ENCODE measurements at regions not wholly inside any gene's neighbourhood (a gene's known extent, or its start where the extent isn't known, plus 50 kb on each side); places are given as distances from the start of the nearest gene placed in this dataset.

DNA sequence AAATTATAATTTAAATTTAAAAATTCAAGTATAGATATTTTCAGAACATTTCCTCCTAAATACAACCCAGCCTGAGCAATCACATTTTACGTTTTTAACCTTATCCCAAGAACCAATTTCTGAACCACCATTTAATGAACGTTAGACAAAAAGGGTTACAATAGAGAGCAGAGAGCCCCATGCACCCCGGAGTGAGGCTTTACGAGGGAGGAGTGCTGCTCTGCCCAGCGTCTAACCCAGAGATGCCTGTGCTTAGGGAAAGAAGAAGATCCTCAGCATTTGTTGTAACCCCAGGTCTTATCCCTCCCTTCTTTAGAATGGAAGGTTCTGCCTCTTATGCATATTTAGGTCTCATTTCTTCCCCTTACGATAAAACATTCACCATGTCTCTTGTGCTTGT, 169.1 kb downstream of the ICE1 start:
- TF ChIP-seq POLR2A (IDR thresholded peaks at IDR 0.05) = no peak
- TF ChIP-seq, protein P1, sequence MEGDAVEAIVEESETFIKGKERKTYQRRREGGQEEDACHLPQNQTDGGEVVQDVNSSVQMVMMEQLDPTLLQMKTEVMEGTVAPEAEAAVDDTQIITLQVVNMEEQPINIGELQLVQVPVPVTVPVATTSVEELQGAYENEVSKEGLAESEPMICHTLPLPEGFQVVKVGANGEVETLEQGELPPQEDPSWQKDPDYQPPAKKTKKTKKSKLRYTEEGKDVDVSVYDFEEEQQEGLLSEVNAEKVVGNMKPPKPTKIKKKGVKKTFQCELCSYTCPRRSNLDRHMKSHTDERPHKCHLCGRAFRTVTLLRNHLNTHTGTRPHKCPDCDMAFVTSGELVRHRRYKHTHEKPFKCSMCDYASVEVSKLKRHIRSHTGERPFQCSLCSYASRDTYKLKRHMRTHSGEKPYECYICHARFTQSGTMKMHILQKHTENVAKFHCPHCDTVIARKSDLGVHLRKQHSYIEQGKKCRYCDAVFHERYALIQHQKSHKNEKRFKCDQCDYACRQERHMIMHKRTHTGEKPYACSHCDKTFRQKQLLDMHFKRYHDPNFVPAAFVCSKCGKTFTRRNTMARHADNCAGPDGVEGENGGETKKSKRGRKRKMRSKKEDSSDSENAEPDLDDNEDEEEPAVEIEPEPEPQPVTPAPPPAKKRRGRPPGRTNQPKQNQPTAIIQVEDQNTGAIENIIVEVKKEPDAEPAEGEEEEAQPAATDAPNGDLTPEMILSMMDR (IDR thresholded peaks at IDR 0.05) = no peak
